HUDEP-2 (cell line): ENCODE measurements at regions not wholly inside any gene's neighbourhood (a gene's known extent, or its start where the extent isn't known, plus 50 kb on each side); places are given as distances from the start of the nearest gene placed in this dataset.

Experiments
- DNase-seq, 76 experiments: peaks; one replicate each; lab custom pipeline; 2025; ENCODE audit not compliant: unreplicated experiment in 76 of 76; lab: John Stamatoyannopoulos, UW

DNA sequence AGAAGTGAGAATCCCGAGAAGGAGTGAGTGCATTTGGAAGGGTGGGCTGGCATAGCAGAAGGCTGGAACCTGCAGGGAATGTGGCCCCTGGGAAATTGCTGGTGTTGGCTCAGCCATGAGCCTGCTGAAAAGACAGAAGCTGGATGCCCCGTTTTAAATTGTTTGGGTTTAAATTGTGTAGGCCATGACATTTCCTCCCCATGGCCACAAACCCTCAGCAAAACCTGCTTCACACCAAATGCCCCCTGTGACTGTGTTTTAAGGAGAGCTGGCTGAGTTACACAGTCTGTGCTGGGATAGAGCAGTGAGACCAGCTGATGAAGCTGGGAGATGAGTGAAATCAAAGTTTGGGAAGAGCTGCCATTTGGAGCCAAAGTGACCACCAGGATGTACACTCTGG lies 216.3 kb upstream of the RGMA start:
- DNase-seq, result no peak

DNA sequence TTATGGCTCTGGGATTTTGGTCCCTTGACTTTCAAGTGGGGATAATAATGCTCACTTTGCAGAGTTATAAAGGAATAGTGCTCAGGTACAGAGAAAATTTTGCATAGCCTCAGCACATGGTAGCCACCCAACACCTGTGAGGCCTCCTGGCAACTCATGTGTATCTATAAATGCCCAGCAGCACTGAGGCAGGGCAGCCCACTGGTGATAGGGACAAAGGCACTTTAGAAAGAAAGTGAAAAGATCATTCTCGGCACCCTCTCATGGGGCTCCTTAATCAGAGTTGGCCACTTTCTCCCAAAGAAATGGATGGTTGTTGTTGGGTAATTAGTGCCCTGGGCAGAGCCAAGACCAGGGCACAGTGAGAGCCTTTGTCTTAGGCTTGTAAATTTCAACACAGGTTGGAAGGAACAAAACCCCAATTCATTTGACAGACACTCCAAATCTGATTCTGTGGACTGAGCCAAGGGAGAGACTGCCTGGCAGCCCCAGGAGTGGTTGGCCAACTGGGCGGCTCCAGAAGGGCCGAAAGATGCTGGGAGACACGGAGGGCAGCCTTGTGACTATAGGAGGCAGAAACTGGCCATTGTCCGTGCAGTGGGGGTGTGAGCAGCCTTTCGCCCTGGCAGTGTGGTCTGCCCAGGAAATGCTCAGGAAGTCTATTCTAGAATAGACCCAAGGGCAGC lies 213.2 kb upstream of the RGMA start:
- no peak for DNase-seq

DNA sequence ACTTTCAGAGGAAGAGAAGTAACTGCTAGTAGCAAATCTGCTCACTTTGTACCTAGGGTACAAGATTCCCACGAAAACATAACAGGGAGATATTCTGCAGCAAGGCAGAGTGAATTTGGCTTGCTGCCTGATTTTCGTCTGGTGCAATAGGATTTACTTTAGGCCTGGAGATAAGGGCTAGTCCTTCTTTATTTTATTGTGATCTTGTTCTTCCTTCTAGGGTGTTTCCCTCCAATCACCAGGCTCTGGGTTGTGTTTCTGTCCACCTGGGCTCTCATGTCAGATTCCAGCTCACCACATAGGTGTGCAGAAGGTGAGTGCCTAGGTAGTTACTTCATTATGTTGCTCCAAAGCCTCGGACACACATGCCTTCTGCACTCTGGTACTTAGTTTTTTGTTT lies 211.8 kb upstream of the RGMA start:
- DNase-seq, result no peak

DNA sequence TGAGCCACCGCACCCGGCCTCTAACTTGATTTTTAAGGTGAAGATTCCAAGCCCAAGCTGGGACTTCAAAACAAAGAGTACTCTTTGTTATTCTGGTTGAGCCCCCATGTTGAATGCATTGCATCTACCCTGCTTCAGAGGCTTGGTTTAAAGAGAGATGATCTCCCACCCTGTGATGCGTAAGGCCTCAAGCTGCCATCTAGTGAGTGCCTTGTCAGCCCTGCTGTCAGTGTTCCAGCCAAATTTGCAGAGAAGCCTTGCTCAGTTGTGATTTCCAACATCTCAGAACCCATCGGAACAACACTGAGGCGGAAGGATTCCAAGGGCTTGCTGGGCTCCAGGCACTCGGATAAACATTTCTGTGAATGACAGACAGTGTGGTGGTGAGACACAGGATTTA lies 210.7 kb upstream of the RGMA start:
- no peak for DNase-seq

DNA sequence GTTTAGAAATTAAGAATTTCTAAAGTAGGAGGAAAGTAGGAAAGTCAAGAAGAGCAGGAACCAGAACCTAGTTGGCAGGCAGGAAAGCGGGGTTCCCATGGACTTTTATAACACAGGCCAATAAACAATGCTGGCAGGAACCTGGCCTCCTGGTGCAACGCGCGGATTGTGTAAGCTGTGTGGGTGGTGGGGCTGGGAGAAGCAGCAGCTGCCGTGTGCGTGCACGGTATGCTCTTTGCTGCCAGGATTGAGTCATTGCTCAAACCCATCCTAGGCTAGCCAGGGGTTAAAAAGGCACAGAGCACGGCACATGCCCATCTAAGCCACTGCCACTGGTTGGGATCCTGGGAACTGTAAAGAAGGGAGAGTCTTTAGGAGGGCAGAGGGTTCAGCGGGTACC lies 209.9 kb upstream of the RGMA start:
- no peak for DNase-seq

DNA sequence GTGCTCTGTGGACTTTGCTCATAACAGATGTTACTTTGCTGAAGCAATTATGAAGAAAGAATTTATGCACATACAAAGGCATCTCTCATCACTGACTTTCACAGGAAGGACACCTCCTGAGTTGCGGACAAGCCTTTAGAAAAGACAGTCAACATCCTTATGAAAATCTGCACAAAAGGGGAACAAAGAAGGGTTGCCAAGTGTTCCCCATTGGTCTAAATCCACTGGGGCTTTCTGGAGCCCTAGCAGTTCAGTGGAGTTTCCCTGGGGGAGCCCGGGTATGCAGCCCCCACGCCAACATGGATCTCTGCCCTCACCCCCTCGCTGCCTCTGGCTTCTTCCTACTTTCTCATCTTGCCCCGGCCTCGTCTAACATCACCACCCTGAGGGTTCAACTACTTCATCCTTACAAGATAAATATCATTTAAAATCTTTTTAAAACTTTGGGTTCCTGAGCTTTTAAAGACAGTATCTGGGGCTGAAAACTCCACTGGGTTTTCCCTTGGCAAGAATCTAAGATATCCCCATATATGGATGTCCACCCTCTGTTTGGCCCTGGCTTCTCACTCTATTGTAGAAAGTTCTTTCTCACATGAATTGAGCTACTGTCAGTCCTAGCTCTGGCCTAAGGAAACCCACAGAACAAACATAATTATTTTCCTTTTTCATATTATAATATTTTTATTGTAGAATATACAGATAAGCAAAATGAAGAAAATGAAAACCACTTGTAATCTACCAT lies 207.9 kb upstream of the RGMA start:
- no peak for DNase-seq

DNA sequence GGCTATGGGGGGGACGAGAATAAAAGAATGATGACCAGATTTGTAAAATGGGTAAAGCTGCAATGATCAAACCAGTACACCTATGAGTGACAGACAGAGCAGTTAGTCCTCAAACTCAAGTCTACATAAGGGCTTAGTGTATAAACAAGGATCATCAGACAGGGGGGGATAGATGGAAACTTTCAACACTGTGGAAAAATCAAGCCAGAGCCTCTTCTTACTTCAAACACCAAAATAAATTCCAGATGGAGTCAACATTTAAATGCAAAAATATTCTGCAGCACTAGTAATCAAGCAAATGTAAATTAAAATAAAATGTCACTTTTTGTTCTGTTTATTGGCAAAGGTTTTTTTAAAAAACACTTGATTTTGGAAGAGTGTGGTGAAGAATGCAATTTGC lies 205.9 kb upstream of the RGMA start:
- DNase-seq, result no peak

DNA sequence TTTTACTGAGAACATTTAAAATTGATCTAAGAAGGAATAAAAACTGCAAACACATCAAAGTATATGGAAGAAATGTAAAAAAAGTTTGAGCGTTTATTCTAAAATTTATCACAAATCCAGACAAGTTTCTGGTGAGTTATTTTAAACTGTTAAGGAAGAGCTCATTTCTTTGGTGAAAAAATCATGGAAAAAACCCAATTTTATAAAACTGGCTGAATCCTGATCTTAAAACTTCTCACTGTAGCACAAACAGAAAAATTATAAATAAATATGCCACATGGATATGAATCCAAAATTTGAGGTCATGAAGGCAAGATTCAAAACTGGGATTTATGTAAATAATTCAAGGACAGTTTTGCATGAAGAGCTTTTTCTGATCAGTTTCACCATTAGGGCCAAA lies 205.1 kb upstream of the RGMA start:
- DNase-seq, result no peak

DNA sequence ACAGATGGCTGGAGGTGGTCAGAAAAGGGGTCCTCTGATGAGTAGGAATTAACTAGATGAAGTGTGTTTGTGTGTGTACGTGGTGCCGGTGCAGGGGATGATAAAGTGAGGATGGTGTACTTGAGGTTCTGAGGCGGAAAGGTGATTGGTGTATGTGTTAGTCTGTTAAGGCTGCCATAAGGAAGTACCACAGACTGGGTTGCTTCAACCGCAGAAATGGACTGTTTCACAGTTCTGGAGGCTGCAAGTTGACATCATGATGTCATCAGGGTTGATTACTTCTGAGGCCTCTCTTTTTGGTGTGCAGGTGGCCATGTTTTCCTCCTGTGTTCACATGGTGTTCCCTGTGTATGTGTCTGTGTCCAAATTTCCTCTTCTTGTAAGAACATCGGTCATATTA lies 202.4 kb upstream of the RGMA start:
- DNase-seq, result no peak

DNA sequence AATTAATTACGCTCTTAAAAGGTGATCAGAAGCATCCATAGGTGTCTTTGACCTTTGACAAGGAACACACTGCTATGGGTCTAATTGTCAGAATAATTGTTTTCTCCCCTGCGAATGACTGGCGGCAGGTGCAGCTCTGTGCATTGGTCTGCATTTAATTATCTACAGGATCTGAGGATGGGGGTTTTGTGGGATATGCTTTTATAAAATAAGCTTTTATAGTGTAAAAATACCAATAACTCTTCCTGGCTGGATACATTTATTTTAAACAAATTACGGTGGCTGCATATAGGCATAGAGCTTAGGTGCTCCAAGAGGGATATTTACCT lies 201.6 kb upstream of the RGMA start:
- no peak for DNase-seq

DNA sequence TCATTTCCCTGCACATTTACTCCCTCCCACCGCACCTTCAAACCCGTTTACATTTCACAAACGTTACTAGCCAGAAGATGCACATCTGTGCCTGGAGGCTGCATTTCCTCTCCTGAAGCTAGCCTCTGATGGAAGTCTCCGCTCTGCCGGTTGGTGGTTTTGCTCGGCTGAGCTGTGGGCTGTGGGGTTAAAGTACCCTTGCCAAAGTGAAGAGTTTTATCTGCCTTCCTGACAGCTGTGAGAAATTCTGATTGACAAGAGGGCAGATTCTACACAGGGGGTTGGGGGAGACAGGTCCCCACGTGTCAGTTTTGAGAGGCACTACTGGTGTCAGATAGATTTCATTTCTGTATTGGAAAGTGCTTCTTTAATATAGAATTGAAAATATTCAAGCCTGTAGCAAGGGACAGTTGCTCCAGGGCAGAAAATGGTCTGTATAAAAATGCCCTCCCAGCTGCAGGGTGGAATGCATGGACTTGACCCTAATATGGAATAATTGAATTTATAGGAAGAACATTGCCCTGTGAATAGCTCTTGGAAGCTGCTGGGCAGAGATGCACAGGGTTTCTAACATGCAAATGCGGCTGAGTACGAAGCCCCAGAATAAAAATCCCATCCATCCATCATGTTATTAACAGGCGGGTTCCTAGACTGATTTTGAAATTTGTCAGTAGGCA lies 201.1 kb upstream of the RGMA start:
- DNase-seq, result no peak

DNA sequence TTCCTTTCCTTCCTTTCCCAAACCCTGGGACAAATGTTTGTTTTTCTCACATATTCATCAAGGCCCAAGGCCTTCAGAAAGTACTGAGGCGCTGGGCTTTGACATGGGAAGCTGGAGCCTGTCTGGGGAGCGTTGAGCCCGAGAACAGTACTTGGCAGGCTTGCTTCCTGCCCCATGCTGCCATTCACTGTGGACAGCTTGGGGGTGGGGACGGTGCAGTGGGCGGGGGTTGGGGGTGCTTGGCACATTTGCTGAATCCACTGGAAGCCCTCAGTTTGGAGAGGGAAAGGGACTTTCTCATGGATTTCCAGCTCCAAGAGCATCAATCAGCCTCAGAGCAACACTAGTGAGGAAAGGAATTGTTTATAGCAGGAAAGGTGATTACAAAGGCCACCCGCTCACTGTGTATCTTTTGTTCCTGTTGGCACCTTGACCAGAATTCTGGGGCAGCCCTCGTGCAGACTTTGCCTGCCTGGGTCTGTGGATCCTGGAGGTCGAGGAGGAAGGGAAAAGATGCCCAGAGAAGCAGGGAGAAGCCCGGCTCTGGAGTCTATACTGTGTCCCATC lies 199.8 kb upstream of the RGMA start:
- no peak for DNase-seq

DNA sequence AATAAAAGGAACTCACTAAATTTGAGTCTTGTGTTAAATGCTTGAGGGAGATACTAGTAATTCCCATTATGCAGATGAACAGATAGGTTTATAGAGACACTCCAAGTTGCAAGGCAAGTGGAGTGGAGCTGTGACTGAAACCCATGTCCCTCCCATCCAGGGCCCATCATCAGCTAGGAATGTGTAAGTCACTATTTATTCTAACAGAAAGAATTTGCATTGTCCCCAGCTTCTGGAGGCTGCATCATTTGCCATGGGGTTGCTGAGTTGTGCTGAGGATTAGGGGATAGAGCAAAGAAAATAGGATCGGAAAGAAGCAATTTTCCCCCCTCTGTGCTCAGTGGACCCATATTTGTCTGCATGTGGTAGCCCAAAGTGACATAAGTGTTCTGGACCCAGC lies 197.4 kb upstream of the RGMA start:
- no peak for DNase-seq

DNA sequence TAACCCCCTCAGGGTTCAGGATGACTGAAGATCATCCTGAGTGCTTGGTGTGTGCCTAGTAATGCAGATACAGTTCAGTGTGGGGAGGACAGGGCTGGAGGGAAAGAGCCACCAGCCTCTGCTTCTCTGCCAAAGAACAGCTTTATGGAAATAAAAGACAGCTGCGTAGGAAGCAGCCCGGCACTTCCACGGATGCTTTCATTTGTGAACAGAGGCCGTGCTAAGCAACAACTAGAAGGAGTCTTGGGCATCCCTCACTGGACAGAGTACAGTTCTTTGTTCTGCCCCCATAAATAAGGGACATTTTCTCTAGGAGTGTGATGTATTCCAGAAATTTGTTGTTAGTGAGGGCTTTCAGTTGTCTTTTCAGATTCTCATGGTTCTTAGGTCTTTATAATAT lies 194.8 kb upstream of the RGMA start:
- no peak for DNase-seq

DNA sequence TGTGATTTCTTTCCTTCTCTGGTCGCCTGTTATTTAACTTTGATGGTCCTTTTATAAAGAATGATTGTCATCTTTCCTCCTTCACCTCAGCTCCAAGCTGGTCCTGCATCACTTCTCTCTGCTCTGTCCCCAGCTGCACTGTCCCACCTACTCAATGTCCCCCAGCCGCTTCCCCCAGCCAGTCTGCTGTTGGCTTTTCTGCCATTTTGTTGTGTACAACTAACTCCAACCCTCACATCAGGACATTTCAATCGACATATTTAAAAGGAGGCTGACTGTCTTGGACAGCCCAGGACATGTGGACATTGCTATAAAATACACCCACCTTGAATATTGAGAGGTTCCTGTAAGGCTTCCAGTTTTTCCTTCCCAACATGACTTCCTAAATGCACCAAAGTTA lies 193.8 kb upstream of the RGMA start:
- no peak for DNase-seq

DNA sequence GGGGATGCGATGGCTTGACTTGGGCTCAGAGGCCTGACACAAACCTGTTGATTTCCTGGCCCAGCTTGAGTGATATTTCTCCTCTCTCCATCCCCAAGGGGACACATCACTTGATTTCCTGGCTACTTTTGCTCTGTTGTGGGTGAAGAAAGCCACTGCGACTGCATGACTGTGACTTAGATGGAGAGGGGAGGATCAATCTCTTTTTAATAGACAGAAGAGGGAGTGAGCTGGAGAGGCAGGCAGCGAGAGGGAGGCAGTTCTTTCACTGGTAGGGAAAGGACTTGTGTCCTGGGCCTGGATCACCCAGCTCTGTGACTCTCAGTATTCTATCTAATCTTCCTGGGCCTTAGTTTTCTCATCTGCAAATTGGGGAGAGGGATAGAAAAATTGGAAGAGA lies 189.8 kb upstream of the RGMA start:
- no peak for DNase-seq

DNA sequence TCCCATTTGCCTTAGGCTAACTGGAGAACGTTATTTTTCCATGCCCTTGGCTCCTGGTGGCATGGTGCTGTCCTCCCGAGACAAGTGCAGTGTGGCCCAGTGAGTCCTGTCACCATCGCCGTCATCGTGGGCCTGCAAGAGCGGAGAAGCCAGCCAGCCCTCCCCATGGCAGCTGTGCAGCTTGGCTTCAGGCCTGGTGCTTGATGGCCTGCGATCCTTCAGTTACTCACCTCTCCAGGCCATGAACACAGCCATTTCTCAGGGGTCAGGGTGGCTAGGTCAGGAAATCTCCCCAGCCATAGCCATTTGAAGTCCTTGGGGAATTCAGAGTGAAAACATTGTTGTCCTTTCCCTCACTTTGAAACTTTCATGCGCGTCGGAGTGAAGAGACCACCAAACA lies 189.0 kb upstream of the RGMA start:
- DNase-seq, result no peak

DNA sequence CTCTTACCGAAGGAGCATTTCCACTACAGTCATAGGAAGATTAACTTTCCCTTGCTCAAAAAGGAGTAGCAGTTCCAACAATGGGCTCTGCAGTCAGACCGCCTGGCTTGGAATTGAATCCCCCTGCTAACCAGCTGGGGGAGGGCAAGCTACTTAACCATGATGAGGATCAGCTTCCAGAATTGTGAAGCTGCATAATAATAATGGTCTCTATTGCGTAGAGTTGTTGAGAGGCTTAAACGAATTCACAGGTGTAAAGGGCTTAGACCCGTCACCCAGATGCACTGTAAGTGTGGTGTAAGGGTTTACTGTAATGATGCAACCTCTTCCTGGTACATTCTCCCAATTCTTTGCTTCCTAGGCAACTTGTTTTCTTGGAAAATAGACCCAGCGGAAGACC lies 185.2 kb upstream of the RGMA start:
- DNase-seq, result no peak

DNA sequence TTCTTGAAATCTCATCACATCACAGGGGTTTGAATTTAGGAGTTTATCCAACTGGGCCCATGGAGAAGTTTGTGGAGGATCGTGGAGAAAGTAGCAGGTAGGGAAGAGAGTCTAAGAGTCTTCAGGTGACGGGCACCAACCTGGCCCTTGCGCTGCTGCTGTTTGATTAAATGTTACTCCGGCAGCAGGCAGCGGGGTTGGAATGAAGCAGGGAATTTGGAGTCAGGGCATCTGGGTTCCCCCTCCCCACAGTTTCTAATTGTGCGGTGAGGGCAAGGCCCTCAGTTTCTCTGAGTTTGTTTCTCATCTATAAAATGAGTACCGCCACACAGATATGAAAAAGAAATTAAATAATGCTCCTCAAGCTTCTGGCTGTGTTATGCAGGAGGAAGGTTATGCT lies 182.9 kb upstream of the RGMA start:
- no peak for DNase-seq

DNA sequence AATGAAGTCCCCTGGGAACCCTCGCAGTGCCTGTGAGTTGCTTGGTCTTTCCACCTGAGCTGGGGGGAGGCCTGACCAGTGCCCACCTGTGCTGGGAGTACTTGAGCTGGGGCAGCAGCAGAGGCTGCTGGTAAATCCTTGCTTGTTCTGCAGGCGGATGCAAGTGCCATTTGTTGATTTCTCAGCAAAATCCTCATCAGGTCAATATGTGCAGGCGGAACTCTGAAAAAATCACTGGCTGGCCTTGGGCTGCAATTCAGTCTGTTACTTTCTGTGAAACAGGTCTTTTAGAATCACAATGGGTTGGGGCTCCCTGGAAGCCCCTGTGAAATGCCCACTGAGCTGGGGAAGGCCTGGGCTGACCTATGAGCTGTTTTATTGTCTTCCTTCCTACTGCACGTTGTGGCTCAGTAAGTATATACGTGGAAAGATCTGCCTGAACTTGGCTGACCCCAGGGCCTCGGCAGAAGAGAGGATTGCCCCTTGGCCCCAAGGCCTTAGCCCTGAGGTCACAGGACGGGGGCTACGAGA lies 182.0 kb upstream of the RGMA start:
- no peak for DNase-seq

DNA sequence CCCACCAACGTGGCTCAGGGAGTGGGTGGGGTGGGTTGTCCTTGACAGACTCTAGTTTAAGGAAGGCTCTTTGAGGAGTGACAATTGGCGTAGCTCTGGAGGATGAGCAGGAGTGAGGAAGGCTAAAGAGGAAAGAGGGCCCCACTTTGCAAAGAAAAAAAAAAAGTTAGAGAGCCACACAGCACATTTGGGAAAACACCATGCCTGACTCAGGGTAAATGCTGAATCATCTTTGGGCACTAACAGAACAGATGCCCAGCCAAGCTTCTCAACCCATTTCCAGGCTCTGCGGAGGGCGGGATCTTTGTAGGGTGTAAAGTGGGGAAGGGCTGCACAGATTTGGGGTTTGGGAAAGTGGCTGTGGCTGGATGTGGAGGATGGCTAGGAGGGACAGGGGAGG lies 179.1 kb upstream of the RGMA start:
- DNase-seq, result no peak

DNA sequence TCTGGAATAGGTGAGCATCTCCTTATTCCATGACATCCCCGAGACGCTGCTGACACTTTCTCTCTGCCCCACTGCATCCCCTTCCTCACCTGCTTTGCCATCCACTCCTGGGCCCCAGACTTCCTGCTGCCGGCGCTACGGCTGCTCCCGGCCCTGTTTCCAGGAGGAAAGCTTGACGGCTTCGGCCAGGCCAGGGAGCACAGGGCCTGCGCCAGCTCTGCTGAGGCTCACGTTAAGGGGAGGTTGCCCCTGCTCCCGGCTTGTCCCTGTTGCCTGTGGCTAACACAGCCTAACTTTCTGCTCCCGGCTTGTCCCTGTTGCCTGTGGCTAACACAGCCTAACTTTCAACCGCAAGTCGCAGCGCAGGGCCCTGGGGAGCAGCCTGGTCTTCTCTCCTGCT lies 177.3 kb upstream of the RGMA start:
- DNase-seq, result no peak
